Adrenal gland (tissue), 9 donors: ENCODE measurements at regions not wholly inside any gene's neighbourhood (a gene's known extent, or its start where the extent isn't known, plus 50 kb on each side); places are given as distances from the start of the nearest gene placed in this dataset.

Experiments
- DNase-seq, 7 donors: peaks; one replicate each; pipeline ENCODE4 v3.0.0-alpha.2; 2019 to 2020
- H3K27ac ChIP-seq, 5 donors: fragments of 200-600 bp; sonication (generic) in 4 of 5; 1 replicate in 3 of 5; 2 replicates in 2 of 5; pipeline versions ENCODE4 v1.5.1 to v1.8.0; 2016 to 2020; ENCODE audit warnings: mild to moderate bottlenecking in 1 of 5
- H3K27me3 ChIP-seq: fragments of 200-600 bp; 2 replicates; pipeline ENCODE4 v1.8.0; 2021
- H3K36me3 ChIP-seq, 2 donors: fragments of 200-600 bp; replicated peaks in 1 of 2; 1 replicate in 1 of 2; 2 replicates in 1 of 2; pipeline versions ENCODE4 v1.5.1 to v1.8.0; 2018 to 2022
- H3K4me1 ChIP-seq, 2 donors: fragments of 200-600 bp; replicated peaks in 1 of 2; 1 replicate in 1 of 2; 2 replicates in 1 of 2; pipeline versions ENCODE4 v1.5.1 to v1.8.0; 2018 to 2021
- H3K4me3 ChIP-seq, 4 donors: fragments of 200-600 bp; sonication (generic) in 3 of 4; one replicate each; pipeline ENCODE4 v1.5.1; 2016 to 2018
- H3K9me3 ChIP-seq, 3 donors: fragments of 200-600 bp; sonication (generic) in 1 of 3; replicated peaks in 1 of 3; 1 replicate in 2 of 3; 2 replicates in 1 of 3; pipeline versions ENCODE4 v1.5.1 to v1.8.0; 2016 to 2021
- POLR2A ChIP-seq, 2 donors: fragments of 450-650 bp; IDR thresholded peaks; one replicate each; pipeline ENCODE4 v1.6.1; 2017; ENCODE audit warnings: antibody characterized with exemption in 2 of 2, mild to moderate bottlenecking in 2 of 2, moderate library complexity in 1 of 2
- WGBS, 4 donors: extraction: QIAGEN DNeasy Blood & Tissue Kit in 2 of 4; methylation state at CpG; one replicate each; pipeline versions ENCODE4 v1.1.5 to v1.1.7; 2013 to 2017; 5-methylcytosine and 5-hydroxymethylcytosine counted together
- intact Hi-C, 2 donors: fragments of 100-400 bp; cut with DNase I; formaldehyde crosslinking; loops; one replicate each; pipeline versions ENCODE4 v1.14.1 to v1.15.0; 2022 to 2023
- TF ChIP-seq, protein P1 (sequence below), 6 experiments: fragments of 450-650 bp in 4 of 6; fragments of 200-600 bp in 2 of 6; sonication (generic) in 1 of 6; IDR thresholded peaks; 1 replicate in 5 of 6; 2 replicates in 1 of 6; pipeline versions ENCODE4 v1.5.1 to v1.8.0; 2016 to 2021; ENCODE audit warnings: antibody characterized with exemption in 6 of 6, mild to moderate bottlenecking in 2 of 6, moderate library complexity in 1 of 6
- donor health status: healthy with polysubstance abuse.
- donor health status: Bipolar disorder and iron deficiency.
- donor health status: DM: yes; HTN: yes; CAD: no.
- donor health status: DM: no; HTN: no; CAD: no.
- donor health status: DM: no; HTN: no; CAD: no.

- WGBS, 4 donors: 72 to 85% (median 80%) methylated on average over 2 of the region's 2 CpGs
- intact Hi-C loops: no loop called here
Measured at GRCh38 chr11:87740451-87740850, 434.8 kb downstream of the RAB38 start.

GRCh38 chr11:87739766-87740165, 435.5 kb downstream of the RAB38 start:
- H3K27me3 ChIP-seq: no peaks in the 10 kb centered on the region
- H3K4me3 ChIP-seq: no peak overlapping the region
- no peaks in the 10 kb centered on the region for H3K9me3 ChIP-seq
- no peak overlapping the region for H3K27ac ChIP-seq
- intact Hi-C loops: no loop called here
- TF ChIP-seq, protein P1, sequence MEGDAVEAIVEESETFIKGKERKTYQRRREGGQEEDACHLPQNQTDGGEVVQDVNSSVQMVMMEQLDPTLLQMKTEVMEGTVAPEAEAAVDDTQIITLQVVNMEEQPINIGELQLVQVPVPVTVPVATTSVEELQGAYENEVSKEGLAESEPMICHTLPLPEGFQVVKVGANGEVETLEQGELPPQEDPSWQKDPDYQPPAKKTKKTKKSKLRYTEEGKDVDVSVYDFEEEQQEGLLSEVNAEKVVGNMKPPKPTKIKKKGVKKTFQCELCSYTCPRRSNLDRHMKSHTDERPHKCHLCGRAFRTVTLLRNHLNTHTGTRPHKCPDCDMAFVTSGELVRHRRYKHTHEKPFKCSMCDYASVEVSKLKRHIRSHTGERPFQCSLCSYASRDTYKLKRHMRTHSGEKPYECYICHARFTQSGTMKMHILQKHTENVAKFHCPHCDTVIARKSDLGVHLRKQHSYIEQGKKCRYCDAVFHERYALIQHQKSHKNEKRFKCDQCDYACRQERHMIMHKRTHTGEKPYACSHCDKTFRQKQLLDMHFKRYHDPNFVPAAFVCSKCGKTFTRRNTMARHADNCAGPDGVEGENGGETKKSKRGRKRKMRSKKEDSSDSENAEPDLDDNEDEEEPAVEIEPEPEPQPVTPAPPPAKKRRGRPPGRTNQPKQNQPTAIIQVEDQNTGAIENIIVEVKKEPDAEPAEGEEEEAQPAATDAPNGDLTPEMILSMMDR (IDR thresholded peaks at IDR 0.05): no peak
- TF ChIP-seq POLR2A (IDR thresholded peaks at IDR 0.05): no peak
- no peaks in the 10 kb centered on the region for H3K36me3 ChIP-seq
- WGBS, 4 donors: 71 to 80% (median 77%) methylated on average over 1 of the region's 1 CpG
- H3K4me1 ChIP-seq: no peaks in the 10 kb centered on the region
- DNase-seq: no peak

More at GRCh38 chr11:87740451-87740850, 434.8 kb downstream of the RAB38 start:
- Histone ChIP-seq H3K36me3 (no peaks in the 10 kb centered on the region), H3K27me3 (no peaks in the 10 kb centered on the region), H3K9me3 (no peaks in the 10 kb centered on the region), H3K4me3 (no peak overlapping the region), H3K27ac (no peak overlapping the region), H3K4me1 (no peaks in the 10 kb centered on the region)
- TF ChIP-seq, protein P1 (IDR thresholded peaks at IDR 0.05): no peak
- TF ChIP-seq POLR2A (IDR thresholded peaks at IDR 0.05): no peak
- DNase-seq: no peak

DNA sequence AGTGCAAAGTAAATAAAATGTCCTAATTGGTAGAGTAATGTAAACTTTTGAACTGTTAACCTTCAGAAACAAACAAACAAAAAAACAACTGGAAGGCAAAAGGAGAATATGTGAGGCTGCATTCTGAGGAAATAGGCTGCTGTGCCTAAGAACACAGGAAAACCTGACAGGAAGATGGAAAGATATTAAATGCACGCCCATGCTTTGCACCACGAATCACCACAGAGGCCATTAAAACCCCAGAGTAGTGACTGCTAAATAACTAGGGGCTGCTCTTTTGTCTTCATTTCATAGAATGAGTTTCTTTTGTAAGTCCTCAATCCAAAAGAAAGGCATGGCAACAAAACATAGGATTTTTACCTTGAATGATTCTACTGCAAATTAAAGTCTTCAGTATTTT, 436.0 kb downstream of the RAB38 start:
- 46 to 60% (median 55%) methylated on average over 2 of the region's 2 CpGs for WGBS, 4 donors
- intact Hi-C loops: no loop called here
- Histone ChIP-seq H3K4me1 (no peaks in the 10 kb centered on the region), H3K4me3 (no peak overlapping the region), H3K9me3 (no peaks in the 10 kb centered on the region), H3K36me3 (no peaks in the 10 kb centered on the region), H3K27ac (no peak overlapping the region), H3K27me3 (no peaks in the 10 kb centered on the region)
- TF ChIP-seq POLR2A (IDR thresholded peaks at IDR 0.05): no peak
- TF ChIP-seq, protein P1 (IDR thresholded peaks at IDR 0.05): no peak
- DNase-seq: no peak

DNA sequence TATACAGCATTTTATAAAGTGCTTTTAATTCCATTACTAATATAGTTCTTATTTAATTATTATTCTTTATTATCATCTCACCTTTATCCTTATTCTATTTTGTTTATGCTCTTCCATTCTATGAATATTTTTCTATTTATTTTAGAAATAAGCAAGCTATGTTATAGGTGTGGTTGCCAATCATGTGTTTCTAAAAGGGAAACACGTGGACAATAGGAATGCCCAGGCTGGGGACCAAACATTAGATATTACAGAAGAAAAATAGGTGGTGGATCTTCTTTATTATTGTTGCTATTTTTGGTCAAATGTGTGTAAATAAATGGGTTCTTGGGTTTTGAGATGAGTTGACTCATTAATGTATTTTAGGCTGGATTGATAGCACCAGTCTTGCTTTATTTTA, 438.3 kb downstream of the RAB38 start:
- WGBS, 4 donors: 74 to 92% (median 84%) methylated on average over 1 of the region's 1 CpG

More for the DNA sequence above, 438.3 kb downstream of the RAB38 start:
- no peak overlapping the region for H3K27ac ChIP-seq
- TF ChIP-seq, protein P1 (IDR thresholded peaks at IDR 0.05): no peak
- no peak for TF ChIP-seq POLR2A (IDR thresholded peaks at IDR 0.05)
- DNase-seq: no peak
- H3K36me3 ChIP-seq: no peaks in the 10 kb centered on the region
- H3K9me3 ChIP-seq: no peaks in the 10 kb centered on the region
- intact Hi-C loops: no loop called here
- no peaks in the 10 kb centered on the region for H3K4me1 ChIP-seq
- H3K4me3 ChIP-seq: no peak overlapping the region
- no peaks in the 10 kb centered on the region for H3K27me3 ChIP-seq
